ENCODE measurements at regions not wholly inside any gene's neighbourhood (a gene's known extent, or its start where the extent isn't known, plus 50 kb on each side); places are given as distances from the start of the nearest gene placed in this dataset.

DNA sequence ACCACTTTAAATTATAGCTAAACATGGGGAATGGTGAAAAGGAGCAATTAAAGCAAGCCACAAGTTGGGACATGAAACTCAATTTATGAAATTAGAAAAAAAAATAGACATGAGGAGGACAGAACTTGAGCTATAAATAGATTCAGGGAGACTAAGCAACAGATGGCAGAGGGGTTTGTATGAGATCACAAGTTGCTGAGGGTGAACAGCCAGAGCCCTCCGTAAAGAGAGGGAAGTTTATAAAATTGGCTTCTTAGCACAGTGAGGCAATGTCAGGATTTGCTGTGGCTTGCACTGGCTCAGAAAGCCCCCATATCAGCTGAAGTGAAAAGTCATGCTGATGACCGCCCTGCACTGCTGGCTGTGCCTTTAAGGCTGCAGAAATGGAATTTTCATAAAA is 443.4 kb upstream of the CD180 start:
- FAIRE-seq, result no peak

DNA sequence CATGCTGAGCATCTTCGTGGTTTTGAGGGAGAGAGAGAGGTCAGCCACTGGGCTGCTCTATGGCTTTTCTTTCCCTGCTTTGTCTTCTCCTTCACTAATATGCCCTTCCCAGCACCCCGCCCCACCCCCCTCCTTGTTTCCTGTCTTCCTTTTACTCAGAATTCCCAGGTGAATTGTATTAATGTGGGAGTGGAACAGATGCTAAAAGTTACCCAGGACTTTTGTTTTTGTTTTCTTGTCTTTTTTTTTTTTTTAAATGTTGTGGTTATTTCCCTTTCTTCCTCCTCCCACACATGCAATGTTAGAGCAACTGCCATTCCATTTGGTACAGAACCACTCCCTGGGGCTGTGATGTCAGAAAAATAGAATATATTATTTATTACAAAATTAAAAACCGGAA is 442.7 kb upstream of the CD180 start:
- TF ChIP-seq, protein P1, sequence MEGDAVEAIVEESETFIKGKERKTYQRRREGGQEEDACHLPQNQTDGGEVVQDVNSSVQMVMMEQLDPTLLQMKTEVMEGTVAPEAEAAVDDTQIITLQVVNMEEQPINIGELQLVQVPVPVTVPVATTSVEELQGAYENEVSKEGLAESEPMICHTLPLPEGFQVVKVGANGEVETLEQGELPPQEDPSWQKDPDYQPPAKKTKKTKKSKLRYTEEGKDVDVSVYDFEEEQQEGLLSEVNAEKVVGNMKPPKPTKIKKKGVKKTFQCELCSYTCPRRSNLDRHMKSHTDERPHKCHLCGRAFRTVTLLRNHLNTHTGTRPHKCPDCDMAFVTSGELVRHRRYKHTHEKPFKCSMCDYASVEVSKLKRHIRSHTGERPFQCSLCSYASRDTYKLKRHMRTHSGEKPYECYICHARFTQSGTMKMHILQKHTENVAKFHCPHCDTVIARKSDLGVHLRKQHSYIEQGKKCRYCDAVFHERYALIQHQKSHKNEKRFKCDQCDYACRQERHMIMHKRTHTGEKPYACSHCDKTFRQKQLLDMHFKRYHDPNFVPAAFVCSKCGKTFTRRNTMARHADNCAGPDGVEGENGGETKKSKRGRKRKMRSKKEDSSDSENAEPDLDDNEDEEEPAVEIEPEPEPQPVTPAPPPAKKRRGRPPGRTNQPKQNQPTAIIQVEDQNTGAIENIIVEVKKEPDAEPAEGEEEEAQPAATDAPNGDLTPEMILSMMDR (optimal IDR thresholded peaks at IDR 0.05 in 1 of 3, IDR thresholded peaks at IDR 0.05 in 1 of 3, conservative IDR thresholded peaks at IDR 0.05 in 1 of 3; ENCODE audit: extremely low read depth in 1 of 3, insufficient read depth in 2 of 3, low read length in 3 of 3), result no peak
- no peak for TF ChIP-seq EZH2 (IDR thresholded peaks at IDR 0.05; ENCODE audit: low read length)
- Histone ChIP-seq H3K79me2 (ENCODE audit: control insufficient read depth, insufficient read depth, low read length) (no peaks in the 10 kb centered on the region), H3K4me1 (ENCODE audit: control insufficient read depth, extremely low read depth, insufficient read depth, low read length) (no peaks in the 10 kb centered on the region), H3K36me3 (ENCODE audit: control insufficient read depth in 2 of 2, extremely low read depth in 1 of 2, insufficient read depth in 2 of 2, low read length in 2 of 2) (no peaks in the 10 kb centered on the region), H3K4me2 (ENCODE audit: control insufficient read depth, extremely low read depth, insufficient read depth, low read depth, low read length) (no peak overlapping the region), H3K27ac (ENCODE audit: control insufficient read depth, insufficient read depth, low read length) (no peak overlapping the region), H3K27me3 (ENCODE audit: control insufficient read depth, extremely low read depth, insufficient read depth, low read length) (no peaks in the 10 kb centered on the region), H3K4me3 (ENCODE audit: control insufficient read depth in 2 of 3, extremely low read depth in 1 of 3, insufficient read depth in 2 of 3, low read depth in 1 of 3, low read length in 3 of 3) (no peak overlapping the region), H4K20me1 (ENCODE audit: control insufficient read depth, extremely low read depth, insufficient read depth, low read length) (no peaks in the 10 kb centered on the region), H3K9me1 (ENCODE audit: control insufficient read depth, extremely low read depth, insufficient read depth, low read length) (peaks cover 2% of the 10 kb centered on the region), H3K9ac (ENCODE audit: control insufficient read depth, extremely low read depth, insufficient read depth, low read length) (no peak overlapping the region), H3K9me3 (ENCODE audit: control insufficient read depth, low read depth, low read length) (no peaks in the 10 kb centered on the region), H2AFZ (ENCODE audit: control insufficient read depth, low read length) (no peak overlapping the region)
- dilution Hi-C loops (cut with MboI; ENCODE audit: extremely low pct_ligation_motif_present, low sequenced_read_pairs), result no loop called here
- DNase-seq (ENCODE audit: low read depth, low spot score) (no peak), FAIRE-seq (no peak)

More for the DNA sequence above, 443.4 kb upstream of the CD180 start:
- H3K9ac ChIP-seq (ENCODE audit: control insufficient read depth, extremely low read depth, insufficient read depth, low read length), result no peak overlapping the region
- H3K9me1 ChIP-seq (ENCODE audit: control insufficient read depth, extremely low read depth, insufficient read depth, low read length), result peaks cover 2% of the 10 kb centered on the region
- H3K27me3 ChIP-seq (ENCODE audit: control insufficient read depth, extremely low read depth, insufficient read depth, low read length), result no peaks in the 10 kb centered on the region
- H3K4me3 ChIP-seq (ENCODE audit: control insufficient read depth in 2 of 3, extremely low read depth in 1 of 3, insufficient read depth in 2 of 3, low read depth in 1 of 3, low read length in 3 of 3), result no peak overlapping the region
- H3K9me3 ChIP-seq (ENCODE audit: control insufficient read depth, low read depth, low read length), result peaks cover 2% of the 10 kb centered on the region
- no peaks in the 10 kb centered on the region for H3K36me3 ChIP-seq (ENCODE audit: control insufficient read depth in 2 of 2, extremely low read depth in 1 of 2, insufficient read depth in 2 of 2, low read length in 2 of 2)
- no peaks in the 10 kb centered on the region for H3K79me2 ChIP-seq (ENCODE audit: control insufficient read depth, insufficient read depth, low read length)
- H2AFZ ChIP-seq (ENCODE audit: control insufficient read depth, low read length), result no peak overlapping the region
- H4K20me1 ChIP-seq (ENCODE audit: control insufficient read depth, extremely low read depth, insufficient read depth, low read length), result no peaks in the 10 kb centered on the region
- dilution Hi-C loops (cut with MboI; ENCODE audit: extremely low pct_ligation_motif_present, low sequenced_read_pairs), result no loop called here
- TF ChIP-seq, protein P1 (optimal IDR thresholded peaks at IDR 0.05 in 1 of 3, IDR thresholded peaks at IDR 0.05 in 1 of 3, conservative IDR thresholded peaks at IDR 0.05 in 1 of 3; ENCODE audit: extremely low read depth in 1 of 3, insufficient read depth in 2 of 3, low read length in 3 of 3), result no peak
- TF ChIP-seq EZH2 (IDR thresholded peaks at IDR 0.05; ENCODE audit: low read length), result no peak
- no peak overlapping the region for H3K27ac ChIP-seq (ENCODE audit: control insufficient read depth, insufficient read depth, low read length)
- no peaks in the 10 kb centered on the region for H3K4me1 ChIP-seq (ENCODE audit: control insufficient read depth, extremely low read depth, insufficient read depth, low read length)
- H3K4me2 ChIP-seq (ENCODE audit: control insufficient read depth, extremely low read depth, insufficient read depth, low read depth, low read length), result no peak overlapping the region
- no peak for DNase-seq (ENCODE audit: low read depth, low spot score)
